ENCODE measurements at regions not wholly inside any gene's neighbourhood (a gene's known extent, or its start where the extent isn't known, plus 50 kb on each side); places are given as distances from the start of the nearest gene placed in this dataset.
A peak's percentile ranks its signal among the peaks of the same experiment; 100 is the strongest.

GRCh38 chr14:34318014-34318413, 144.0 kb downstream of the SPTSSA start:
- H3K36me3 Mint-ChIP-seq (ENCODE audit: low read depth) = no peaks in the 10 kb centered on the region
- H3K27me3 Mint-ChIP-seq (ENCODE audit: insufficient read depth) = peaks cover 14% of the 10 kb centered on the region; the same call in 1 of the 2 replicates
- no peak overlapping the region for H3K4me3 Mint-ChIP-seq
- H3K27ac Mint-ChIP-seq = no peak overlapping the region
- no peaks in the 10 kb centered on the region for H3K9me3 Mint-ChIP-seq
- no peak for DNase-seq
- TF ChIP-seq CTCF (IDR thresholded peaks at IDR 0.05) = no peak
- H3K4me1 Mint-ChIP-seq (ENCODE audit: low read depth) = no peaks in the 10 kb centered on the region

- Mint-ChIP-seq H3K9me3 (no peaks in the 10 kb centered on the region), H3K27ac (no peak overlapping the region), H3K4me3 (no peak overlapping the region), H3K4me1 (ENCODE audit: low read depth) (no peaks in the 10 kb centered on the region), H3K36me3 (ENCODE audit: low read depth) (no peaks in the 10 kb centered on the region), H3K27me3 (ENCODE audit: insufficient read depth) (peaks cover 17% of the 10 kb centered on the region)
- no peak for DNase-seq
- TF ChIP-seq CTCF (IDR thresholded peaks at IDR 0.05) = no peak; the same call in 1 of the 2 replicates
Observed at GRCh38 chr14:34310724-34311123, 151.3 kb downstream of the SPTSSA start.

GRCh38 chr14:34303811-34304210, 158.2 kb downstream of the SPTSSA start:
- no peak for DNase-seq
- TF ChIP-seq CTCF (IDR thresholded peaks at IDR 0.05) = no peak
- Mint-ChIP-seq H3K4me1 (ENCODE audit: low read depth) (no peaks in the 10 kb centered on the region), H3K27me3 (ENCODE audit: insufficient read depth) (peaks cover 7% of the 10 kb centered on the region), H3K4me3 (no peak overlapping the region), H3K36me3 (ENCODE audit: low read depth) (no peaks in the 10 kb centered on the region), H3K9me3 (no peaks in the 10 kb centered on the region), H3K27ac (no peak overlapping the region)

- no peak for TF ChIP-seq CTCF (IDR thresholded peaks at IDR 0.05)
- Mint-ChIP-seq H3K27ac (no peak overlapping the region), H3K36me3 (ENCODE audit: low read depth) (no peaks in the 10 kb centered on the region), H3K4me3 (no peak overlapping the region), H3K4me1 (ENCODE audit: low read depth) (peaks cover 6% of the 10 kb centered on the region; the same call in 1 of the 2 replicates), H3K9me3 (no peaks in the 10 kb centered on the region), H3K27me3 (ENCODE audit: insufficient read depth) (peaks cover 7% of the 10 kb centered on the region)
- DNase-seq = no peak
Observed at GRCh38 chr14:34302654-34303053, 159.4 kb downstream of the SPTSSA start.

GRCh38 chr14:34300882-34301734, 160.9 kb downstream of the SPTSSA start:
- H3K9me3 Mint-ChIP-seq = no peaks in the 10 kb centered on the region
- no peak overlapping the region for H3K4me3 Mint-ChIP-seq
- peak; percentile 25 for DNase-seq
- peaks cover 8% of the 10 kb centered on the region; the same call in 1 of the 2 replicates for H3K4me1 Mint-ChIP-seq (ENCODE audit: low read depth)
- H3K27me3 Mint-ChIP-seq (ENCODE audit: insufficient read depth) = peaks cover 7% of the 10 kb centered on the region
- H3K27ac Mint-ChIP-seq = no peak overlapping the region
- H3K36me3 Mint-ChIP-seq (ENCODE audit: low read depth) = no peaks in the 10 kb centered on the region
- peak; percentile 79 for TF ChIP-seq CTCF (IDR thresholded peaks at IDR 0.05)
